Parathyroid adenoma (tissue), 2 donors: ENCODE measurements at regions not wholly inside any gene's neighbourhood (a gene's known extent, or its start where the extent isn't known, plus 50 kb on each side); places are given as distances from the start of the nearest gene placed in this dataset.

ENCODE experiments used
- H2AFZ ChIP-seq: fragments of 300-600 bp; sonication (generic); one replicate; pipeline ENCODE4 v1.7.0; 2017; ENCODE audit warnings: antibody characterized with exemption, mild to moderate bottlenecking
- H3K27ac ChIP-seq: fragments of 300-600 bp; sonication (generic); one replicate; pipeline ENCODE4 v1.7.0; 2017
- H3K27me3 ChIP-seq: fragments of 300-600 bp; sonication (generic); one replicate; pipeline ENCODE4 v1.7.0; 2017; ENCODE audit warnings: low read length; ENCODE audit not compliant: control insufficient read depth, insufficient read depth
- H3K36me3 ChIP-seq: fragments of 300-600 bp; sonication (generic); one replicate; pipeline ENCODE4 v1.7.0; 2017; ENCODE audit warnings: low read length; ENCODE audit not compliant: control insufficient read depth, insufficient read depth
- H3K4me1 ChIP-seq: fragments of 300-600 bp; sonication (generic); one replicate; pipeline ENCODE4 v1.7.0; 2017; ENCODE audit warnings: control low read depth
- H3K4me2 ChIP-seq: fragments of 300-600 bp; sonication (generic); one replicate; pipeline ENCODE4 v1.7.0; 2017; ENCODE audit warnings: low read length
- H3K4me3 ChIP-seq: fragments of 300-600 bp; sonication (generic); one replicate; pipeline ENCODE4 v1.7.0; 2017; ENCODE audit warnings: low read depth, low read length
- H3K79me2 ChIP-seq: fragments of 300-600 bp; sonication (generic); one replicate; pipeline ENCODE4 v1.7.0; 2017; ENCODE audit warnings: control low read depth
- H3K9ac ChIP-seq: fragments of 300-600 bp; sonication (generic); one replicate; pipeline ENCODE4 v1.7.0; 2017; ENCODE audit warnings: mild to moderate bottlenecking
- H3K9me3 ChIP-seq: fragments of 300-600 bp; sonication (generic); one replicate; pipeline ENCODE4 v1.7.0; 2017; ENCODE audit warnings: low read length; ENCODE audit not compliant: control insufficient read depth
- TF ChIP-seq, protein P1 (sequence below): fragments of 300-600 bp; sonication (generic); IDR thresholded peaks from one replicate; pipeline ENCODE4 v1.7.0; 2017; ENCODE audit warnings: antibody characterized with exemption, mild to moderate bottlenecking
- donor health status: primary hyperparathyroidism.

- no peak overlapping the region for H3K4me3 ChIP-seq
- H3K79me2 ChIP-seq: no peaks in the 10 kb centered on the region
- no peak overlapping the region for H2AFZ ChIP-seq
- TF ChIP-seq, protein P1, sequence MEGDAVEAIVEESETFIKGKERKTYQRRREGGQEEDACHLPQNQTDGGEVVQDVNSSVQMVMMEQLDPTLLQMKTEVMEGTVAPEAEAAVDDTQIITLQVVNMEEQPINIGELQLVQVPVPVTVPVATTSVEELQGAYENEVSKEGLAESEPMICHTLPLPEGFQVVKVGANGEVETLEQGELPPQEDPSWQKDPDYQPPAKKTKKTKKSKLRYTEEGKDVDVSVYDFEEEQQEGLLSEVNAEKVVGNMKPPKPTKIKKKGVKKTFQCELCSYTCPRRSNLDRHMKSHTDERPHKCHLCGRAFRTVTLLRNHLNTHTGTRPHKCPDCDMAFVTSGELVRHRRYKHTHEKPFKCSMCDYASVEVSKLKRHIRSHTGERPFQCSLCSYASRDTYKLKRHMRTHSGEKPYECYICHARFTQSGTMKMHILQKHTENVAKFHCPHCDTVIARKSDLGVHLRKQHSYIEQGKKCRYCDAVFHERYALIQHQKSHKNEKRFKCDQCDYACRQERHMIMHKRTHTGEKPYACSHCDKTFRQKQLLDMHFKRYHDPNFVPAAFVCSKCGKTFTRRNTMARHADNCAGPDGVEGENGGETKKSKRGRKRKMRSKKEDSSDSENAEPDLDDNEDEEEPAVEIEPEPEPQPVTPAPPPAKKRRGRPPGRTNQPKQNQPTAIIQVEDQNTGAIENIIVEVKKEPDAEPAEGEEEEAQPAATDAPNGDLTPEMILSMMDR: no peak
- no peaks in the 10 kb centered on the region for H3K27me3 ChIP-seq
- no peak overlapping the region for H3K4me2 ChIP-seq
- no peaks in the 10 kb centered on the region for H3K36me3 ChIP-seq
- no peaks in the 10 kb centered on the region for H3K4me1 ChIP-seq
- no peaks in the 10 kb centered on the region for H3K9me3 ChIP-seq
- no peak overlapping the region for H3K9ac ChIP-seq
- H3K27ac ChIP-seq: no peak overlapping the region
These were observed 354.7 kb downstream of the MCTP2 start for GRCh38 chr15:94586099-94586498.

- no peak overlapping the region for H3K27ac ChIP-seq
- H3K9ac ChIP-seq: no peak overlapping the region
- H3K9me3 ChIP-seq: no peaks in the 10 kb centered on the region
- no peak overlapping the region for H3K4me2 ChIP-seq
- H2AFZ ChIP-seq: no peak overlapping the region
- no peaks in the 10 kb centered on the region for H3K36me3 ChIP-seq
- TF ChIP-seq, protein P1: no peak
- H3K79me2 ChIP-seq: no peaks in the 10 kb centered on the region
- no peak overlapping the region for H3K4me3 ChIP-seq
- no peaks in the 10 kb centered on the region for H3K4me1 ChIP-seq
- H3K27me3 ChIP-seq: no peaks in the 10 kb centered on the region
These were observed 355.8 kb downstream of the MCTP2 start for GRCh38 chr15:94587113-94587512.

- Histone ChIP-seq H3K9me3 (no peaks in the 10 kb centered on the region), H3K9ac (no peak overlapping the region), H3K4me1 (no peaks in the 10 kb centered on the region), H3K4me3 (no peak overlapping the region), H3K27me3 (no peaks in the 10 kb centered on the region), H3K79me2 (no peaks in the 10 kb centered on the region), H3K27ac (no peak overlapping the region), H3K36me3 (no peaks in the 10 kb centered on the region), H2AFZ (no peak overlapping the region), H3K4me2 (no peak overlapping the region)
- TF ChIP-seq, protein P1: no peak
These were observed 357.6 kb downstream of the MCTP2 start for GRCh38 chr15:94588993-94589392.

DNA sequence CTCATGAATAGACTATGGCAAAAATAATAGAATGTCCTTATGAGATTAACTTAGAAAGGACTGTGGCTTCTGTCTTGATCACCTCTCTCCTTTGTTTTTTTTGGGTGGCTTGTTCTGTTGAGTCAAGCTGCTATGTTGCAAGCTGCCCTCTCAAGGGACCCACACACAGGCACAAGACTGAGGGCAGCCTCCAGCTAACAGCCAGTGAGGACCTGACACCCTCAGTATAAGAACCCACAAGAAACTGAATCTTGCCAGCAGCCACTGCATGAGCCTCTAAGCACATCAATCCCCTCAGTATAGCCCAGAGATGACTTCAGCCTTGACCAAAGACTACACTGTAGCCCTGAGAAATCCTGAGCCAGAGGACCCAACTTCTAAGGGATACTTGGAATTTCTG lies 361.1 kb downstream of the MCTP2 start:
- Histone ChIP-seq H3K79me2 (no peaks in the 10 kb centered on the region), H3K27ac (no peak overlapping the region), H3K27me3 (no peaks in the 10 kb centered on the region), H3K36me3 (no peaks in the 10 kb centered on the region), H3K9ac (no peak overlapping the region), H3K4me3 (no peak overlapping the region), H3K9me3 (no peaks in the 10 kb centered on the region), H3K4me1 (no peaks in the 10 kb centered on the region), H3K4me2 (no peak overlapping the region), H2AFZ (no peak overlapping the region)
- TF ChIP-seq, protein P1: no peak

GRCh38 chr15:94596707-94597106 lies 365.3 kb downstream of the MCTP2 start:
- no peak overlapping the region for H3K9ac ChIP-seq
- H3K36me3 ChIP-seq: no peaks in the 10 kb centered on the region
- H3K4me1 ChIP-seq: no peaks in the 10 kb centered on the region
- no peaks in the 10 kb centered on the region for H3K9me3 ChIP-seq
- no peak overlapping the region for H2AFZ ChIP-seq
- H3K27ac ChIP-seq: no peak overlapping the region
- no peak overlapping the region for H3K4me2 ChIP-seq
- no peak overlapping the region for H3K4me3 ChIP-seq
- no peaks in the 10 kb centered on the region for H3K79me2 ChIP-seq
- TF ChIP-seq, protein P1: no peak
- H3K27me3 ChIP-seq: no peaks in the 10 kb centered on the region
